ENCODE measurements at regions not wholly inside any gene's neighbourhood (a gene's known extent, or its start where the extent isn't known, plus 50 kb on each side); places are given as distances from the start of the nearest gene placed in this dataset.

- DNase-seq (ENCODE audit: insufficient read length, low spot score), result no peak
- no peak for FAIRE-seq
- TF ChIP-seq CTCF (IDR thresholded peaks at IDR 0.05; ENCODE audit: insufficient read depth, missing control alignments), result no peak
Observed at GRCh38 chr22:49616356-49617231, 211.1 kb downstream of the BRD1 start.

GRCh38 chr22:49614966-49615965 is 212.4 kb downstream of the BRD1 start:
- DNase-seq (ENCODE audit: insufficient read length, low spot score) (no peak), FAIRE-seq (no peak)
- TF ChIP-seq CTCF (IDR thresholded peaks at IDR 0.05; ENCODE audit: insufficient read depth, missing control alignments), result no peak

- no peak for TF ChIP-seq CTCF (IDR thresholded peaks at IDR 0.05; ENCODE audit: insufficient read depth, missing control alignments)
- no peak for FAIRE-seq
- DNase-seq (ENCODE audit: insufficient read length, low spot score), result no peak
Observed at GRCh38 chr22:49613511-49614270, 214.0 kb downstream of the BRD1 start.

- no peak for DNase-seq (ENCODE audit: insufficient read length, low spot score)
- TF ChIP-seq CTCF (IDR thresholded peaks at IDR 0.05; ENCODE audit: insufficient read depth, missing control alignments), result no peak
- no peak for FAIRE-seq
Observed at GRCh38 chr22:49613108-49613507, 214.6 kb downstream of the BRD1 start.

- TF ChIP-seq CTCF (IDR thresholded peaks at IDR 0.05; ENCODE audit: insufficient read depth, missing control alignments), result no peak
- DNase-seq (ENCODE audit: insufficient read length, low spot score), result no peak
- FAIRE-seq, result no peak
Observed at GRCh38 chr22:49609207-49609876, 218.3 kb downstream of the BRD1 start.

GRCh38 chr22:49608660-49609059 is 219.0 kb downstream of the BRD1 start:
- DNase-seq (ENCODE audit: insufficient read length, low spot score), result no peak
- TF ChIP-seq CTCF (IDR thresholded peaks at IDR 0.05; ENCODE audit: insufficient read depth, missing control alignments), result no peak
- FAIRE-seq, result no peak

Measured in D721Med (cell line).